ENCODE measurements at regions not wholly inside any gene's neighbourhood (a gene's known extent, or its start where the extent isn't known, plus 50 kb on each side); places are given as distances from the start of the nearest gene placed in this dataset.

GRCh38 chr5:84438456-84438855, 53.8 kb upstream of the EDIL3 start:
- TF ChIP-seq EZH2phosphoT487 (IDR thresholded peaks at IDR 0.05; ENCODE audit: borderline replicate concordance) (no peak), SIN3A (IDR thresholded peaks at IDR 0.05; ENCODE audit: low read depth) (no peak), CTCF (IDR thresholded peaks at IDR 0.05 in 2 of 3, conservative IDR thresholded peaks at IDR 0.05 in 1 of 3; ENCODE audit: borderline replicate concordance in 1 of 3, insufficient read depth in 1 of 3, low read depth in 2 of 3, low read length in 2 of 3) (no peak)

Data from HCT116 (cell line).